GM23338 (cell line): ENCODE measurements at regions not wholly inside any gene's neighbourhood (a gene's known extent, or its start where the extent isn't known, plus 50 kb on each side); places are given as distances from the start of the nearest gene placed in this dataset.

Experiments
- ATAC-seq: fragments of 200-7000 bp; cut with Tn5 transposase; 3 replicates; pipeline ENCODE4 v1.9.1; 2020
- DNase-seq: peaks from one replicate; pipeline ENCODE4 v3.0.0-alpha.2; 2015; ENCODE audit warnings: low spot score
- H2AFZ ChIP-seq: fragments of 200-600 bp; sonication (generic); 2 replicates; pipeline ENCODE4 v1.8.0; 2016; ENCODE audit warnings: antibody characterized with exemption, mild to moderate bottlenecking, moderate library complexity
- H3F3A ChIP-seq: fragments of 200-600 bp; sonication (generic); replicated peaks from 2 replicates; pipeline ENCODE4 v1.8.0; 2017; ENCODE audit warnings: antibody characterized with exemption, mixed run types, low read depth
- H3K27ac ChIP-seq: fragments of 200-600 bp; sonication (generic); 2 replicates; pipeline ENCODE4 v1.6.1; 2016; ENCODE audit warnings: low read depth
- H3K27me3 ChIP-seq: fragments of 200-600 bp; sonication (generic); 2 replicates; pipeline ENCODE4 v1.8.0; 2016; ENCODE audit warnings: mild to moderate bottlenecking, mixed run types, moderate library complexity; ENCODE audit not compliant: insufficient read depth
- H3K36me3 ChIP-seq: fragments of 200-600 bp; sonication (generic); 2 replicates; pipeline ENCODE4 v1.8.0; 2016; ENCODE audit warnings: mild to moderate bottlenecking; ENCODE audit not compliant: insufficient read depth
- H3K4me1 ChIP-seq: fragments of 200-600 bp; sonication (generic); 2 replicates; pipeline ENCODE4 v1.8.0; 2016; ENCODE audit warnings: mild to moderate bottlenecking, moderate library complexity; ENCODE audit not compliant: insufficient read depth
- H3K4me2 ChIP-seq: fragments of 200-600 bp; sonication (generic); 2 replicates; pipeline ENCODE4 v1.7.1; 2017; ENCODE audit warnings: mixed run types
- H3K4me3 ChIP-seq: fragments of 200-600 bp; sonication (generic); 2 replicates; pipeline ENCODE4 v1.6.1; 2016; ENCODE audit warnings: mixed run types
- H3K79me2 ChIP-seq: fragments of 200-600 bp; sonication (generic); replicated peaks from 2 replicates; pipeline ENCODE4 v1.8.0; 2017; ENCODE audit warnings: mild to moderate bottlenecking; ENCODE audit not compliant: insufficient read depth
- H3K9me2 ChIP-seq: fragments of 200-600 bp; sonication (generic); 2 replicates; pipeline ENCODE4 v1.8.0; 2017; ENCODE audit not compliant: insufficient read depth
- H4K20me1 ChIP-seq: fragments of 200-600 bp; sonication (generic); replicated peaks from 2 replicates; pipeline ENCODE4 v1.8.0; 2017; ENCODE audit warnings: mild to moderate bottlenecking; ENCODE audit not compliant: insufficient read depth
- H3K27ac Mint-ChIP-seq: 2 replicates; pipeline ENCODE4 v1.8.0; 2020; ENCODE audit warnings: inconsistent platforms, mild to moderate bottlenecking, moderate library complexity, mixed read lengths
- H3K27me3 Mint-ChIP-seq: 3 replicates; pipeline ENCODE4 v1.8.0; 2022; ENCODE audit warnings: low read depth, mild to moderate bottlenecking, moderate library complexity, mixed read lengths, inconsistent platforms; ENCODE audit not compliant: insufficient read depth, poor library complexity
- H3K36me3 Mint-ChIP-seq: 3 replicates; pipeline ENCODE4 v1.8.0; 2021; ENCODE audit warnings: low read depth, mild to moderate bottlenecking, inconsistent platforms, moderate library complexity, mixed read lengths
- H3K4me1 Mint-ChIP-seq: 3 replicates; pipeline ENCODE4 v1.8.0; 2020; ENCODE audit warnings: mild to moderate bottlenecking, inconsistent platforms, mixed read lengths
- H3K4me3 Mint-ChIP-seq: 3 replicates; pipeline ENCODE4 v1.8.0; 2021; ENCODE audit warnings: moderate library complexity, mild to moderate bottlenecking, inconsistent platforms, mixed read lengths
- H3K9me3 Mint-ChIP-seq: 3 replicates; pipeline ENCODE4 v1.8.0; 2020; ENCODE audit warnings: moderate library complexity, mild to moderate bottlenecking, inconsistent platforms, mixed read lengths
- CREB1 ChIP-seq: fragments of 250-450 bp; sonication (Bioruptor Pico); IDR thresholded peaks from 2 replicates; pipeline ENCODE4 v1.5.0; 2020; ENCODE audit warnings: low read depth, mild to moderate bottlenecking, moderate library complexity
- EZH2 ChIP-seq: fragments of 200-600 bp; sonication (generic); IDR thresholded peaks from one replicate; pipeline ENCODE4 v1.8.0; 2017; ENCODE audit warnings: antibody characterized with exemption, mild to moderate bottlenecking, low read depth; ENCODE audit not compliant: unreplicated experiment
- EZH2phosphoT487 ChIP-seq: fragments of 200-600 bp; sonication (generic); IDR thresholded peaks from one replicate; pipeline ENCODE4 v1.8.1; 2018; ENCODE audit warnings: antibody characterized with exemption; ENCODE audit not compliant: unreplicated experiment
- NANOG ChIP-seq: IDR thresholded peaks from 2 replicates; pipeline ENCODE4 v1.6.1; 2016; ENCODE audit warnings: antibody characterized with exemption, borderline replicate concordance
- POLR2AphosphoS5 ChIP-seq: IDR thresholded peaks from 2 replicates; pipeline ENCODE4 v1.6.1; 2016; ENCODE audit warnings: antibody characterized with exemption, low read depth
- STAT1 ChIP-seq: IDR thresholded peaks from one replicate; pipeline ENCODE4 v1.6.1; 2016; ENCODE audit warnings: antibody characterized with exemption; ENCODE audit not compliant: unreplicated experiment
- ZNF114 ChIP-seq: fragments of 250-450 bp; sonication (Bioruptor Pico); IDR thresholded peaks from 2 replicates; pipeline ENCODE4 v1.5.0; 2020; ENCODE audit warnings: mild to moderate bottlenecking, moderate library complexity
- TF ChIP-seq, protein P1 (sequence below): fragments of 250-450 bp; sonication (Bioruptor Pico); IDR thresholded peaks from 2 replicates; pipeline ENCODE4 v1.5.0; 2020; ENCODE audit warnings: mild to moderate bottlenecking, moderate library complexity
- TF ChIP-seq, protein P2 (sequence below): IDR thresholded peaks from 2 replicates; pipeline ENCODE4 v1.6.1; 2016; ENCODE audit warnings: antibody characterized with exemption

DNA sequence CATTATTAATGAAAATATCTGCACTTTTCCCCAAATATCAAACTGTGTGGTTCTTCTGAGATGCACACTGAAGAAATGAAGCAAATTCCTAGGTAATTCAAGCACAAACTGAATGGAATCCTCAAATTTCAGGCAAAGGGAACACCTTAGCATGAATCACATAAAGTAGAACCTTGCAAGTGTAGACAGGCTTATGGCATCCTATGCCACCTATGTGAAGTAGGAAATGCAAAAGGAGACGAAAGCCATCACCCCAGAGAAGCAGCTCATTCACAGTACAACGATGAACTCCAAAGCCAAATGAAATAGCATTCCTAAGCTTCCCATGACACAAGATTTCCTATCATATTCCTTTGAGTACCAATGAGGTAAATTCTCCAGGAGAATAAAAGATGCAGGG lies 461.2 kb upstream of the RUNX1 start:
- Histone ChIP-seq H3K79me2 (no peaks in the 10 kb centered on the region), H3K4me3 (no peak overlapping the region), H3K27me3 (no peaks in the 10 kb centered on the region), H4K20me1 (no peaks in the 10 kb centered on the region), H3K36me3 (no peaks in the 10 kb centered on the region), H2AFZ (no peak overlapping the region), H3F3A (no peaks in the 10 kb centered on the region), H3K9me2 (peaks cover 7% of the 10 kb centered on the region), H3K27ac (no peak overlapping the region), H3K4me1 (peaks cover 33% of the 10 kb centered on the region), H3K4me2 (no peak overlapping the region)
- no peak for DNase-seq
- no peak for TF ChIP-seq EZH2
- TF ChIP-seq, protein P1, sequence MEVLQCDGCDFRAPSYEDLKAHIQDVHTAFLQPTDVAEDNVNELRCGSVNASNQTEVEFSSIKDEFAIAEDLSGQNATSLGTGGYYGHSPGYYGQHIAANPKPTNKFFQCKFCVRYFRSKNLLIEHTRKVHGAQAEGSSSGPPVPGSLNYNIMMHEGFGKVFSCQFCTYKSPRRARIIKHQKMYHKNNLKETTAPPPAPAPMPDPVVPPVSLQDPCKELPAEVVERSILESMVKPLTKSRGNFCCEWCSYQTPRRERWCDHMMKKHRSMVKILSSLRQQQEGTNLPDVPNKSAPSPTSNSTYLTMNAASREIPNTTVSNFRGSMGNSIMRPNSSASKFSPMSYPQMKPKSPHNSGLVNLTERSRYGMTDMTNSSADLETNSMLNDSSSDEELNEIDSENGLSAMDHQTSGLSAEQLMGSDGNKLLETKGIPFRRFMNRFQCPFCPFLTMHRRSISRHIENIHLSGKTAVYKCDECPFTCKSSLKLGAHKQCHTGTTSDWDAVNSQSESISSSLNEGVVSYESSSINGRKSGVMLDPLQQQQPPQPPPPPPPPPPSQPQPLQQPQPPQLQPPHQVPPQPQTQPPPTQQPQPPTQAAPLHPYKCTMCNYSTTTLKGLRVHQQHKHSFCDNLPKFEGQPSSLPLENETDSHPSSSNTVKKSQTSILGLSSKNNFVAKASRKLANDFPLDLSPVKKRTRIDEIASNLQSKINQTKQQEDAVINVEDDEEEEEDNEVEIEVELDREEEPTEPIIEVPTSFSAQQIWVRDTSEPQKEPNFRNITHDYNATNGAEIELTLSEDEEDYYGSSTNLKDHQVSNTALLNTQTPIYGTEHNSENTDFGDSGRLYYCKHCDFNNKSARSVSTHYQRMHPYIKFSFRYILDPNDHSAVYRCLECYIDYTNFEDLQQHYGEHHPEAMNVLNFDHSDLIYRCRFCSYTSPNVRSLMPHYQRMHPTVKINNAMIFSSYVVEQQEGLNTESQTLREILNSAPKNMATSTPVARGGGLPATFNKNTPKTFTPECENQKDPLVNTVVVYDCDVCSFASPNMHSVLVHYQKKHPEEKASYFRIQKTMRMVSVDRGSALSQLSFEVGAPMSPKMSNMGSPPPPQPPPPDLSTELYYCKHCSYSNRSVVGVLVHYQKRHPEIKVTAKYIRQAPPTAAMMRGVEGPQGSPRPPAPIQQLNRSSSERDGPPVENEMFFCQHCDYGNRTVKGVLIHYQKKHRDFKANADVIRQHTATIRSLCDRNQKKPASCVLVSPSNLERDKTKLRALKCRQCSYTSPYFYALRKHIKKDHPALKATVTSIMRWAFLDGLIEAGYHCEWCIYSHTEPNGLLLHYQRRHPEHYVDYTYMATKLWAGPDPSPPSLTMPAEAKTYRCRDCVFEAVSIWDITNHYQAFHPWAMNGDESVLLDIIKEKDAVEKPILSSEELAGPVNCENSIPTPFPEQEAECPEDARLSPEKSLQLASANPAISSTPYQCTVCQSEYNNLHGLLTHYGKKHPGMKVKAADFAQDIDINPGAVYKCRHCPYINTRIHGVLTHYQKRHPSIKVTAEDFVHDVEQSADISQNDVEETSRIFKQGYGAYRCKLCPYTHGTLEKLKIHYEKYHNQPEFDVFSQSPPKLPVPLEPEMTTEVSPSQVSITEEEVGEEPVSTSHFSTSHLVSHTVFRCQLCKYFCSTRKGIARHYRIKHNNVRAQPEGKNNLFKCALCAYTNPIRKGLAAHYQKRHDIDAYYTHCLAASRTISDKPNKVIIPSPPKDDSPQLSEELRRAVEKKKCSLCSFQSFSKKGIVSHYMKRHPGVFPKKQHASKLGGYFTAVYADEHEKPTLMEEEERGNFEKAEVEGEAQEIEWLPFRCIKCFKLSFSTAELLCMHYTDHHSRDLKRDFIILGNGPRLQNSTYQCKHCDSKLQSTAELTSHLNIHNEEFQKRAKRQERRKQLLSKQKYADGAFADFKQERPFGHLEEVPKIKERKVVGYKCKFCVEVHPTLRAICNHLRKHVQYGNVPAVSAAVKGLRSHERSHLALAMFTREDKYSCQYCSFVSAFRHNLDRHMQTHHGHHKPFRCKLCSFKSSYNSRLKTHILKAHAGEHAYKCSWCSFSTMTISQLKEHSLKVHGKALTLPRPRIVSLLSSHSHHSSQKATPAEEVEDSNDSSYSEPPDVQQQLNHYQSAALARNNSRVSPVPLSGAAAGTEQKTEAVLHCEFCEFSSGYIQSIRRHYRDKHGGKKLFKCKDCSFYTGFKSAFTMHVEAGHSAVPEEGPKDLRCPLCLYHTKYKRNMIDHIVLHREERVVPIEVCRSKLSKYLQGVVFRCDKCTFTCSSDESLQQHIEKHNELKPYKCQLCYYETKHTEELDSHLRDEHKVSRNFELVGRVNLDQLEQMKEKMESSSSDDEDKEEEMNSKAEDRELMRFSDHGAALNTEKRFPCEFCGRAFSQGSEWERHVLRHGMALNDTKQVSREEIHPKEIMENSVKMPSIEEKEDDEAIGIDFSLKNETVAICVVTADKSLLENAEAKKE (CRISPR knock-in tag), result no peak
- H3K36me3 Mint-ChIP-seq, result no peaks in the 10 kb centered on the region
- ATAC-seq, result no peak
- H3K27ac Mint-ChIP-seq, result no peak overlapping the region
- H3K27me3 Mint-ChIP-seq, result peaks cover under 1% of the 10 kb centered on the region
- no peak overlapping the region for H3K4me3 Mint-ChIP-seq
- H3K9me3 Mint-ChIP-seq, result no peaks in the 10 kb centered on the region
- peaks cover 42% of the 10 kb centered on the region for H3K4me1 Mint-ChIP-seq

DNA sequence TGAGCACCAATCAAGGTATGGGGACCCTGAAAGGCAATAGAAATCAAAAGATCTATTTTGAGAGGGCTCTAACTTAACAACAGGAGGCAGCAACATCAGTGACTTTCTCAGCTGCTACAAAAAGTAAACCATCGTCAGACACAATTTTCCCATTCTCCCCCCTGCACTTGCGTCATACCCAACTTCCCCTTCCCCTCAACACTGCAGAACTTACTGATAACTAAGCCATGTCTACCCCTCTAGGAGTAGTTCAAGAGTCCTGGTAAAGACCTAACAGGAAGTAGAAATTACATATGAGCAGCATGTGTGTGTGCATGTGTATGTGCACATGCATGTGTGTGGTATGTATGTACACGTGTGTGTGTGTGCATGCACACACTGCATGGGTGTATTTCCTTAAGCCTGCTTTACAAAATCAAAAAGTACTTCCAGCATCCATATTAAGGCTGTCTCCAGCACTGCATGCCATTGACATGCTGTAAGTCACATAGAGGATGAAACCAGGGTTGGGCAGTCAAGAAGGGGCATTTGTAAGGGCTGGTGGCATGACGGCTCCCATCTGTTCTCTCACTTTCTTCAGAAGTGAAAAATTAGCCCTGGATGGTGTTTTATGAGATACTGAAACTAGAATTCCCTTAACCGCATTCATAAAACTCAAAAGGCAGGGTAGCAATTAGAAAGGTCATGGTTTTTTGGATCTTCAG lies 460.1 kb upstream of the RUNX1 start:
- no peak overlapping the region for H3K4me2 ChIP-seq
- no peak overlapping the region for H3K27ac Mint-ChIP-seq
- no peak overlapping the region for H3K4me3 ChIP-seq
- no peak overlapping the region for H2AFZ ChIP-seq
- H4K20me1 ChIP-seq, result no peaks in the 10 kb centered on the region
- H3K27ac ChIP-seq, result no peak overlapping the region
- no peaks in the 10 kb centered on the region for H3K27me3 ChIP-seq
- DNase-seq, result no peak
- H3K4me3 Mint-ChIP-seq, result no peak overlapping the region
- no peak for ATAC-seq
- H3K9me3 Mint-ChIP-seq, result no peaks in the 10 kb centered on the region
- no peaks in the 10 kb centered on the region for H3K36me3 ChIP-seq
- peaks cover 43% of the 10 kb centered on the region for H3K4me1 ChIP-seq
- H3K36me3 Mint-ChIP-seq, result no peaks in the 10 kb centered on the region
- H3F3A ChIP-seq, result no peaks in the 10 kb centered on the region
- peaks cover 52% of the 10 kb centered on the region for H3K4me1 Mint-ChIP-seq
- H3K27me3 Mint-ChIP-seq, result no peaks in the 10 kb centered on the region
- H3K9me2 ChIP-seq, result no peaks in the 10 kb centered on the region
- no peaks in the 10 kb centered on the region for H3K79me2 ChIP-seq
- no peak for TF ChIP-seq EZH2phosphoT487
- no peak for TF ChIP-seq NANOG
- TF ChIP-seq POLR2AphosphoS5, result no peak
- TF ChIP-seq, protein P2, sequence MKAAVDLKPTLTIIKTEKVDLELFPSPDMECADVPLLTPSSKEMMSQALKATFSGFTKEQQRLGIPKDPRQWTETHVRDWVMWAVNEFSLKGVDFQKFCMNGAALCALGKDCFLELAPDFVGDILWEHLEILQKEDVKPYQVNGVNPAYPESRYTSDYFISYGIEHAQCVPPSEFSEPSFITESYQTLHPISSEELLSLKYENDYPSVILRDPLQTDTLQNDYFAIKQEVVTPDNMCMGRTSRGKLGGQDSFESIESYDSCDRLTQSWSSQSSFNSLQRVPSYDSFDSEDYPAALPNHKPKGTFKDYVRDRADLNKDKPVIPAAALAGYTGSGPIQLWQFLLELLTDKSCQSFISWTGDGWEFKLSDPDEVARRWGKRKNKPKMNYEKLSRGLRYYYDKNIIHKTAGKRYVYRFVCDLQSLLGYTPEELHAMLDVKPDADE, result no peak
- TF ChIP-seq EZH2, result no peak
- no peak for TF ChIP-seq STAT1
- no peak for TF ChIP-seq ZNF114 (CRISPR knock-in tag)
- TF ChIP-seq CREB1 (CRISPR knock-in tag), result no peak
